ENCODE measurements at regions not wholly inside any gene's neighbourhood (a gene's known extent, or its start where the extent isn't known, plus 50 kb on each side); places are given as distances from the start of the nearest gene placed in this dataset.
"Not testable (repeated sequence)": the region's sequence is repeated elsewhere in the genome, so short reads cannot be mapped to it uniquely, and the experiment has no call there.

DNA sequence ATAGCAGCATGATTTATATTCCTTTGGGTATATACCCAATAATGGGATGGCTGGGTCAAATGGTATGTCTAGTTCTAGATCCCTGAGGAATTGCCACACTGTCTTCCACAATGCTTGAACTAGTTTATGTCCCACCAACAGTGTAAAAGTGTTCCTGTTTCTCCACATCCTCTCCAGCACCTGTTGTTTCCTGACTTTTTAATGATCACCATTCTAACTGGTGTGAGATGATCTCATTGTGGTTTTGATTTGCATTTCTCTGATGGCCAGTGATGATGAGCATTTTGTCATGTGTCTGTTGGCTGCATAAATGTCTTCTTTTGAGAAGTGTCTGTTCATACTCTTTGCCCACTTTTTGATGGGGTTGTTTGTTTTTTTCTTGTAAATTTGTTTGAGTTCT is 54.0 kb upstream of the GPR89A start:
- TF ChIP-seq CTCF (IDR thresholded peaks at IDR 0.05; ENCODE audit: low read depth, low read length, poor library complexity, severe bottlenecking); EZH2phosphoT487 (IDR thresholded peaks at IDR 0.05; ENCODE audit: borderline replicate concordance, low read length): not testable (repeated sequence)
